AG04450 (cell line): ENCODE measurements at regions not wholly inside any gene's neighbourhood (a gene's known extent, or its start where the extent isn't known, plus 50 kb on each side); places are given as distances from the start of the nearest gene placed in this dataset.

Experiments
- CTCF ChIA-PET: fragments of 300-600, 350-600 bp; formaldehyde crosslinking; extraction: SDS; loops from one replicate; lab custom pipeline; 2022; ENCODE audit warnings: antibody characterized with exemption, inconsistent platforms; lab: Charles Lee
- POLR2A ChIA-PET: fragments of 350-600 bp; formaldehyde crosslinking; extraction: SDS; loops from one replicate; lab custom pipeline; 2021; ENCODE audit warnings: antibody characterized with exemption, inconsistent platforms; lab: Yijun Ruan, JAX
- DNase-seq: peaks from one replicate; pipeline ENCODE4 v3.0.0-alpha.2; 2011; ENCODE audit warnings: low read depth, low spot score
- H3K27ac ChIP-seq: one replicate; pipeline ENCODE4 v1.5.1; 2012; ENCODE audit warnings: low read depth, low read length, control low read depth
- H3K27me3 ChIP-seq: one replicate; pipeline ENCODE4 v1.6.0; 2012; ENCODE audit warnings: low read length; ENCODE audit not compliant: control insufficient read depth, insufficient read depth
- H3K4me3 ChIP-seq: 2 replicates; pipeline ENCODE4 v1.5.1; 2011; ENCODE audit warnings: mild to moderate bottlenecking, low read depth, low read length, control low read depth
- H3K9me3 ChIP-seq: 2 replicates; pipeline ENCODE4 v1.5.1; 2012; ENCODE audit warnings: low read length; ENCODE audit not compliant: control insufficient read depth, insufficient read depth
- TF ChIP-seq, protein P1 (sequence below): IDR thresholded peaks from 2 replicates; pipeline ENCODE4 v1.5.1; 2011; ENCODE audit warnings: low read depth, low read length, control low read depth, inconsistent platforms

DNA sequence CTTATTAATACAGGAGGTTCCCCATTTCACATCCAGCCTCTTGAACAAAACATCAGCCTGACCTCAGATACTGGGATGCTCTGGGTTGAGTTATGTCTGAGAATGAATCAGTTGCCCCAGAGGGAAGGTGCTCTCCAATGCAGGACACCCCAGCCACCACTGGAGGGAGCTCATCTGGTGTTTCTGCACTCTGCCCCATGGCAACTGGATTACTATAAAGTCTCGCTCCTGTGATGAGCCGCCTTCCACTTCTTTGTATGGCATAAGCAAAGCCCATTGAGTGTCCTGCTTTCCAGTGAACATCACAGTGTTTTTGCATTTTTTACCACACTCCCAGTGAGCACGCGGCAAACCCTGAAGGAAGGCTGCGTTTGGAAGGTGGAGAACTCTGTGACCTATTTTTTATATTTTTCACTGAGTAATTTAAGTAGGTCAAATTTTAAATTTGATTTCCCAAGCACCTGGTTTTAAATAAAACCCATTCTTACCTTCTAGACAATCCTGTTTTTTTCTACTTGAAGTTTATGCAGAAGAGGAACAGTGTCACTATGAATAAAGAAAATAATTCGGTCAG lies 176.9 kb upstream of the WWC1 start:
- H3K27me3 ChIP-seq = no peaks in the 10 kb centered on the region
- H3K27ac ChIP-seq = no peak overlapping the region
- ChIA-PET CTCF (interaction anchor here (1.1 kb wide), 1 partner anchor 24 kb away, joined by 5 read pairs; no protein-coding TSS in a partner anchor), POLR2A (no interaction called here)
- no peak overlapping the region for H3K4me3 ChIP-seq
- no peaks in the 10 kb centered on the region for H3K9me3 ChIP-seq
- TF ChIP-seq, protein P1, sequence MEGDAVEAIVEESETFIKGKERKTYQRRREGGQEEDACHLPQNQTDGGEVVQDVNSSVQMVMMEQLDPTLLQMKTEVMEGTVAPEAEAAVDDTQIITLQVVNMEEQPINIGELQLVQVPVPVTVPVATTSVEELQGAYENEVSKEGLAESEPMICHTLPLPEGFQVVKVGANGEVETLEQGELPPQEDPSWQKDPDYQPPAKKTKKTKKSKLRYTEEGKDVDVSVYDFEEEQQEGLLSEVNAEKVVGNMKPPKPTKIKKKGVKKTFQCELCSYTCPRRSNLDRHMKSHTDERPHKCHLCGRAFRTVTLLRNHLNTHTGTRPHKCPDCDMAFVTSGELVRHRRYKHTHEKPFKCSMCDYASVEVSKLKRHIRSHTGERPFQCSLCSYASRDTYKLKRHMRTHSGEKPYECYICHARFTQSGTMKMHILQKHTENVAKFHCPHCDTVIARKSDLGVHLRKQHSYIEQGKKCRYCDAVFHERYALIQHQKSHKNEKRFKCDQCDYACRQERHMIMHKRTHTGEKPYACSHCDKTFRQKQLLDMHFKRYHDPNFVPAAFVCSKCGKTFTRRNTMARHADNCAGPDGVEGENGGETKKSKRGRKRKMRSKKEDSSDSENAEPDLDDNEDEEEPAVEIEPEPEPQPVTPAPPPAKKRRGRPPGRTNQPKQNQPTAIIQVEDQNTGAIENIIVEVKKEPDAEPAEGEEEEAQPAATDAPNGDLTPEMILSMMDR = peak; percentile 53
- no peak for DNase-seq

DNA sequence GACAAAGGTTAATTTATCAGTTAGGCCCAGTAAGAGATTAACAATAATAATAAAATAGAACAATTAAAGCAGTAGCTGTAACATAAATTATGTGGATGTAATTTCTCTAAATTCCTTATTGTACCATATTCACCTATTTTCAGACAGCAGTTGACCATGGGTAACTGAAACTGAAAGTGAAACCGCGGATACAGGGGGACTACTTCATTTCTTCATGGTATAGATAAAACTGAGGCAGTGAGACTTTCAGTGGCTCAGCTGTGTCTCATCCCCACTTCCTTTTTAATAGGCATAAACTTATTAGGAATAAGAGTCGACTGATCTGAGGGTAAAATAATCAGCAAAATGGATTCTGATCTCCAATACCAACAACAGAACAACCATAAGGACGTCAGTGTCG lies 174.0 kb upstream of the WWC1 start:
- DNase-seq = no peak
- Histone ChIP-seq H3K9me3 (no peaks in the 10 kb centered on the region), H3K27me3 (no peaks in the 10 kb centered on the region), H3K27ac (no peak overlapping the region), H3K4me3 (0 out of 2 replicates have a peak overlapping the region, but pooled peaks have one; percentile 4)
- TF ChIP-seq, protein P1 = no peak
- ChIA-PET CTCF (no interaction called here), POLR2A (no interaction called here)

DNA sequence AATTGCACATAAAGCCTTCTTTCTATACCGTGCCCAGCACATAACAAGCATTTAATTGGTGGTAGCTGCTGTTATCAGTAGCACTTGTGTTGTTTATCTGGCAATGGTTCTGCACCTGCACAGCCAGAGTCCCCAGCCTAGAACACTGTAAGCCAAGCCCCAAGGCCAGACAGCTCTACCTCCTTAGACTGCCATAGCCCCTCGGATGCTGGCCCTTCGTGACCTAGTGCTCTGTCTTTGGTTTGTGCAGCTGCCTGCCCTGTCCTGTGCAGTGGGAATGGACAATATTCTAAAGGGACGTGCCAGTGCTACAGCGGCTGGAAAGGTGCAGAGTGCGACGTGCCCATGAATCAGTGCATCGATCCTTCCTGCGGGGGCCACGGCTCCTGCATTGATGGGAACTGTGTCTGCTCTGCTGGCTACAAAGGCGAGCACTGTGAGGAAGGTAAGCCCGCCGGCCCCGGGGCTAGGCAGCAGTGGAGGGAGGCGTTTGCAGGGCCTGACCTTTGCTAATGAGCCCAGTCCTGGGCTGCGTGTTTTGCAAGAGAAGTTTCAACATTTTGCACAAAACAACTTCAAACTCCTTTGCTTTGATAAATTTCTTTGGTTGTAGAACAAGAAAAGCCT lies 173.3 kb upstream of the WWC1 start:
- no peaks in the 10 kb centered on the region for H3K9me3 ChIP-seq
- CTCF ChIA-PET = no interaction called here
- H3K4me3 ChIP-seq = no peak overlapping the region
- no peaks in the 10 kb centered on the region for H3K27me3 ChIP-seq
- no peak overlapping the region for H3K27ac ChIP-seq
- no peak for DNase-seq
- POLR2A ChIA-PET = no interaction called here
- TF ChIP-seq, protein P1 = no peak

GRCh38 chr5:168120401-168121137 lies 170.9 kb upstream of the WWC1 start:
- no peak overlapping the region for H3K27ac ChIP-seq
- DNase-seq = no peak
- CTCF ChIA-PET = interaction anchor here (1.1 kb wide), 1 partner anchor 9 kb away, joined by 5 read pairs; no protein-coding TSS in a partner anchor
- TF ChIP-seq, protein P1 = no peak
- POLR2A ChIA-PET = no interaction called here
- H3K9me3 ChIP-seq = no peaks in the 10 kb centered on the region
- no peak overlapping the region for H3K4me3 ChIP-seq
- no peaks in the 10 kb centered on the region for H3K27me3 ChIP-seq

- ChIA-PET CTCF (interaction anchor here (1.1 kb wide), 1 partner anchor 9 kb away, joined by 5 read pairs; no protein-coding TSS in a partner anchor), POLR2A (no interaction called here)
- Histone ChIP-seq H3K9me3 (no peaks in the 10 kb centered on the region), H3K27ac (no peak overlapping the region), H3K4me3 (no peak overlapping the region), H3K27me3 (no peaks in the 10 kb centered on the region)
- DNase-seq = no peak
- TF ChIP-seq, protein P1 = no peak
Observed at GRCh38 chr5:168121138-168121494, 170.3 kb upstream of the WWC1 start.
